Forelimb muscle (tissue), 1 donor: ENCODE measurements at regions not wholly inside any gene's neighbourhood (a gene's known extent, or its start where the extent isn't known, plus 50 kb on each side); places are given as distances from the start of the nearest gene placed in this dataset.
"Not testable (repeated sequence)": the region's sequence is repeated elsewhere in the genome, so short reads cannot be mapped to it uniquely, and the experiment has no call there.

Experiments
- DNase-seq: peaks from one replicate; pipeline ENCODE4 v3.0.0-alpha.2; 2013; ENCODE audit warnings: low read depth

DNA sequence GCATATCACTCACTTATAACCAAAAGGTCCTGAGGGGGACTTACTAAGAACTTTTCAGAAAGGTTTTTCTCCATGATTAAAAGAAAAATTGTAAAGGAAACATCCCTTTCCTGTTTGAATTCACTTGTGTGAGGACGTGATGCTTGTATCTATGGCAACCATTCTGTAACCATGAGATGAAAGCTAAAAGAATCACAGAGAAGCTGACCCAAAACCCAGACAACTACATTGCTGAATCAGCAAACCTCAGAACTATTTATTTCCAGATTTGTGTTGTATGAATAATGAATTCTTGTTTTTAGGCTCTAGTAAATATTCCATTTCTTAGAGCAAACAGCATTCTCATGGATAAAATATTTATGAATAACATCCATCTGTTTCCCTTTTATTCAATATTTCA is 91.2 kb downstream of the RCHY1 start:
- DNase-seq: no peak

DNA sequence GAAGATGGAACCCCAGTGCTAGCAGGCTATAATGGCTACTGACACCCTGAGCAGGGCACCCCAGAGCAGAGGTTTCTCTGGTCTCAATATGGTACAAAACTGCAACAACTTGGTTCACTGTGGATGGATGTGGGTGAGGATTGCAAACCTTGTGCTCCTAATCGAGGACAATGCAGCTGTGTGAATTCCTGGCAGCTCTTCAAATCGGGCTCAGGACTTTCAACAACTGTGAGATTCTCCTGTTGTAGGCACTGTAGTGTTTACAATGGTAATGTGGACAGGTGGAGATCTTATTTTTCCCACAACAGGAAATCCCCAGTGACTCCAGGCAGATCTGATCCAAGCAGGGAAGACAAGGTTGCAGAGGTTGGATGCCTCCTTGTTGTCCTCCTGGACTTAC is 101.5 kb downstream of the RCHY1 start:
- no peak for DNase-seq

DNA sequence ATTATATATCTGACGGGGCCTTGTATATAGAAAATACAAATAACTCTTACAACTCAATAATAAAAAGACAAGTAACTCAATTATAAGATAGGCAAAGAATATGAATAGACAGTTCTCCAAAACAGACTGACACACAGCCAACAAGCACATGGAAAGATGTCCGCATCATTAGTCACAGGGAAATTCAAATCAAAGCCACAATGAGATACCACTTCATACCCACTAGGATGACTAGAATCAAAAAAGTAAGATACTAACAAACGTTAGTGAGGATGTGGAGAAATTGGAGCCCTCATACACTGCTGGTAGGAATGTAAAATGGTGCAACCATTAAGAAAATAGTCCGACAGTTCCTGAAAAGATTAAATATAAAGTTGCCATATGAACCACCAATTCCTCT is 115.7 kb downstream of the RCHY1 start:
- no peak for DNase-seq

DNA sequence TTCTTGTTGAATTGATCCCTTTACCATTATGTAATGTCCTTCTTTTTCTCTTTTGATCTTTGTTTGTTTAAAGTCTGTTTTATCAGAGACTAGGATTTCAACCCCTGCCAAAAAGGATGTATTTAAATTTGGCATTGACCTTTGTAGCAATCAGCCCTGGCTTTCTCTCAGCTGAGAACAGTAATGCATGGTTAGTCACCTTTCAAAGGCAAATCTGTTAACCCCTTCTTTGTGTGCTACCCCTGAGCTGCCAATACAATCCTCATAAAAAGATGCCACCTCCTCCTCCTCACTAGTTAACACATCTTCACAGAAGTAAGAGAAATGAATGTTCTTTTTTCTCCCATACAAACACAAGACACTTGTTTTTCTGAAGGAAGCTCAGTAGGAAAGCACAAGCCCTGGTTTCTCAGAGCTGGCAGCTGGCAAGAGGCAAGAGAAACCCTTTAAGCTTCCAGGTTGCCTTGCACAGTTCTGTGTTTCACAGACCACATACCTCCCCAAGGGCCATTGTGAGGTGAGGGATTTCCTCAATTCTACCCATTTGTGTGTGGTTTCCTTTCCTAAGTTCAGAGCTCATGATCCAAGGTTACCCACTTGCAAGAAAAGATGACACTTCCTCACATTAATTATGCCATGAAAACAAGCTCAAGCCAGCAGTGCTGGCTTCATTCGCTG is 122.6 kb downstream of the RCHY1 start:
- DNase-seq: no peak

DNA sequence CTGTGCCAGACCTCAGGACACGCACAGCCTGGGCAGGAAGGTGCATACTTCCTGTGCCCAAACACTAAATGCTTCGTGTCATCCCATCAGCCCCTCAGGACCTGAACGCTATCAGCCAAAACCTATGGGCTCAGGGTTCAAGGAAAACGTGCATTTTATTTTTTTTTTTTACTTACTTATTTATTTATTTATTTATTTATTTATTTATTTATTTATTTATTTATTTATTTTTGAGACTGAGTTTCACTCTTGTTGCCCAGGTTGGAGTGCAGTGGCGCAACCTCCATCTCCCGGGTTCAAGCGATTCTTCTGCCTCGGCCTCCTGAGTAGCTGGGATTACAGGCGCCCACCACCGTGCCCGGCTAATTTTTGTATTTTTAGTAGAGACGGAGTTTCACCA is 127.8 kb downstream of the RCHY1 start:
- not testable (repeated sequence) for DNase-seq

DNA sequence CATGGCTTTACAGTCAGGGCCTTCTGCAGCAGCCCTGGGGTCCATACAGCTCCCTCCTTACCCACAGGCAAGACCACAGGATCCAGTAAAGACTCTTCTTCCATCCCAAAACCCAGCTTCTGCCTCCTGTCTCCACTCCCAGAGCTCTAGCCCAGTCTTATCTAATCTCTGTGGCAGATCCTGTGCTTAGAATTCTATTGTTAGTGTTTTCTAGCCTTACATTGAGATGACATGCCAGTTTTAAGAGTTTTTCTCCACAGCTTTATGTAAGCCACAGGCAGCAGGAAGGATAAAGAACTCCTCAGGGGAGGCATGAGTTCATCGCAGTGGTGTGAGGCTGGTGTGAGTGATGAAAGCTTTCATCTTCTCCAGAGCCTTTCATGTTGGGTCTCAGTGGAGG is 129.1 kb downstream of the RCHY1 start:
- no peak for DNase-seq

DNA sequence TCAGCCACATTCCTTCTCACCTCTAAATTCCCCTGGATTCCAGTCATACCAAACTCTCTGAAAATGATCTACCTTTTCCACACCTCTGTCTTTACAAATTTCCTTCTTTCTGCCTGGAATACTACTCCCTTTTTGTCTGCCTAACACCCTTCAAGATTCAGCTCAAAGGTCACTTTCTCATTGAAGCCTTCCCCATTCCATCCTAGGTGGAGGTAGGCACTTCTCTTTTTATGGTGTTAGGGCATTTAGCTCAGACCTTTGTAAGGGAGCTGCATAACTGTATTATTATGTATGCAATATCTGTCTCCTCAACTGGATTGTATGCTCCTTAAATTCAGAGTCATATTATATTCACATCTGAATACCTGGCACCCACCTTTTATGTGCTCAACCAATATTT is 137.7 kb downstream of the RCHY1 start:
- DNase-seq: no peak

DNA sequence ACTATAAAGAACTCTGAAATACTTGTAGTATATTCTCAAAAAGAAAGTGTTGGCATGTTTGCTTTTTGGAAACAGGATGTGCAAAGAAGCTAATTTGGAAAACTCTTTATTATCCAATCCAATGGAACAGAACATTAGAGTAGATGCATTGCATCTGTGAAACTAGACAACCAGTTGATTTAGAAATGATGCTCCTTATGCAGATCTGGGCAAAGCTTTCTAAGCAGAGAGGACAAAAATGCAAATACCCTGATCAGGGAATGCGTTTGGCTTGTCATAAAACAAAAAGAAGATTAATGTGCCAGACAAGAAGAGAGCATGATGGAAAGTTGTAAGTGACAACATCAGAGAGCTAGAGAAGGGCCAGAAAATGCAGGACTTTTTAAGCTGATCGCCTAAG is 142.3 kb downstream of the RCHY1 start:
- no peak for DNase-seq

DNA sequence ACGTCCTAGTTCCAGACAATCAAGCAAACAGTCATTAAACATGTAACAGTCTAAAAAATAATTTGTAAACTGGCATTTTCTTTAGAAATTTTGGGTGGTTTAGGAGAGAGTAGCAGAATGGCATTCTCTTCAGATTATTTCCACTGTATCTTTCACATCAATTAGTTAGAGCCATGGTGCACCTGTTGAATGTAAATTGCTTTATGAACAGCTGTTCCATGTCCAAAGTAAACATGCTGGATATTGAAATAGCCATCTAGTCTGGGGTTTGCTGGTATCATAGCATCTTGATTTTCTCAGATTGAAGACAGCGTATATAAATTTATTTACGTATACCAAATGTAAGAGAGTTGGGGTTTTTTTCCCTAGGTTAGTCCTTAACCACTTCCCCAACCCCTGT is 143.6 kb downstream of the RCHY1 start:
- no peak for DNase-seq

DNA sequence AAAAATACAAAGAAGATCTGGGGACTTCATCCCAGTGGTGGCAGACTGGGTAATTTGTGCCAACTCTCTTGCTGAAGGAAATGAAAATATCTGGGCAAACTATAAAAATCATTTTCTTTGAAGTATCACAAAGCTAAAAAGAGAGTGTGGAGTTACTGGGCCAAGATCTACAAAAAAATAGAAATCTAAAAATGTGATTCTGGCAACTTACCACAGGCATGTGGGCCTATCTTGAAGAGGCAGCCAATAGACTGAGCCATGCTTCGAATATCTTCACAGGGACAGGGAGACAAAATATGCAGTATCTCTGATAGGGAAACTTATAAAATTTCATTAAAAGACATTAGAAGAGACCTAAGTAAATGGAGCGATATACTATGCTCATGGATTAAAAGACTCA is 168.8 kb downstream of the RCHY1 start:
- DNase-seq: no peak

DNA sequence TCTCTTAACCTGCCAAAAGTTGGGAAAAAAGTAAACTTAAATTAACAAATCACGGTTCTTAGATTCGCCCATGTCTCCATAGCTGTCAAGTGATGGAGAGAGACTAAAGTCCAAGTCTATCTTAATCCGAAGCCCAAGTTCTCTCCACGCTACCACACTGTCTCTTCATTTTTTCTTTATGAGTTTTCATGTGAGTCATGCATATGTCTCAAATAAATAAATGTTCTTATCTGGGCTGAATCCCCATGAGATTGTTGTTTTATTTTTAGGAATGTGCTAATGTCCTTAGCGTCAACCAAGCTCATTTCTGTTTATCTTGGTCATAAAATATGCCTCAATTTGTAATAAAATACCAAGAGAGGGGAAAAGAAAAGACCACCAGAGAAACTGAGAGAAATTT is 169.3 kb downstream of the RCHY1 start:
- no peak for DNase-seq

DNA sequence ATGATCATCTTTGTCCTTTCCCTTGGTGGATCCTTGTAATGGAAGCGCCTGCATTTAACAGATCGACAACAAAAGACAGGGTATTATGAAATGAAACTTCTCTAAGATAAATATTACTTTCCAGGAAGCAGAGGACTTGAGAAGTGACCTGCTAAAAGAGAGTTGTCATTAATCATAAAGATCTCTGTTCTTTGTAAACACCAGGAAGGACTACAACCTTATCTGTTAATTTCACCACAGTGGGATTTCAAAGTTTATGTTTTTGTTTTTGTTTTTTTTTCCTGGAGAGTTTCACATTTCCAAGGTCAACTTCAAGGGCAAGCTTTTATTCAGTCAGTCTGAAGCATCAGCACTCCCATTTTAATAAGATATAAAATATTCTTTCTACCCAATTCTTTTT is 170.9 kb downstream of the RCHY1 start:
- DNase-seq: no peak

DNA sequence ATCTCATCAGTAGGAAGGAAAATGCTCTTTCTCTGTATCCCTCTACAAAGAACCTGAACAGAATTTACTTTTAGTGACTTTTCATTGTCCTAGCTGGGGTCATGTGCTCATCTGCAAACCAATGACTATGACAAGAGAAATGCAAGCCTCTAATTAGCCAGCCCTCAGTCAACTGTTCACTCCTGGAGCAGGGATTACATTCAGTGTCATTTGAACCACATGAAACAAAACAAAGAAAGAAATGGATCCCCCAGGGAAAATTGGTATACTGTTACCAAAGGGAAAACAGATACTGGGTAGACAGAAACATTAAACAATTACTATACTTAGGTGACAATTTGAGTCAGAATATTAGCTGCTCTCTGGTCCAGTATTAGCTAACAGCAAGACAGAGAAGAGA is 173.6 kb downstream of the RCHY1 start:
- DNase-seq: no peak

DNA sequence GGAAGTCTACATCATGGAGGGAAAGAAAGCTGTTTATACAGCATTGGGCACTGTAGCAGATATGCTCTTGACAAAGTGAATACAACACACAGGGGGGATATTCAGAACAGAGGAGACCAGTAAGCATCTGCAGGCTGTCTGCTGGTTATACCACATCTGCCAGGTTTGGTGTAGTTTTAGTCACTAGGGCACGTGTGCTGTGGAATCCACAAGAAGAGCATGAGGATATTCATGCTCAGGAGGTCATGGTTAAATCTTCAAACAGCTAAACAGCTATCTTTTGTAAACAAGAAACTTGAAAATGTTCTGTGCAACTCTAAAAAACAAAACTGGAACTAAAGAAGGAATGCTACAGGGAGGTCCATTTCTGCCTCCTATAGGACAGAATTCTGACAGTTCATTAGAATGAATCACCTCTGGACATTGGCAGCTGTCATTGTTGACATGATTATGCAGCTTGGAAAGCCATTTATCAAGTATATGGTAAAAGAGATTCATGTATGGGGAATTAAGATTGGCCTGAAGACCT is 175.8 kb downstream of the RCHY1 start:
- DNase-seq: no peak

DNA sequence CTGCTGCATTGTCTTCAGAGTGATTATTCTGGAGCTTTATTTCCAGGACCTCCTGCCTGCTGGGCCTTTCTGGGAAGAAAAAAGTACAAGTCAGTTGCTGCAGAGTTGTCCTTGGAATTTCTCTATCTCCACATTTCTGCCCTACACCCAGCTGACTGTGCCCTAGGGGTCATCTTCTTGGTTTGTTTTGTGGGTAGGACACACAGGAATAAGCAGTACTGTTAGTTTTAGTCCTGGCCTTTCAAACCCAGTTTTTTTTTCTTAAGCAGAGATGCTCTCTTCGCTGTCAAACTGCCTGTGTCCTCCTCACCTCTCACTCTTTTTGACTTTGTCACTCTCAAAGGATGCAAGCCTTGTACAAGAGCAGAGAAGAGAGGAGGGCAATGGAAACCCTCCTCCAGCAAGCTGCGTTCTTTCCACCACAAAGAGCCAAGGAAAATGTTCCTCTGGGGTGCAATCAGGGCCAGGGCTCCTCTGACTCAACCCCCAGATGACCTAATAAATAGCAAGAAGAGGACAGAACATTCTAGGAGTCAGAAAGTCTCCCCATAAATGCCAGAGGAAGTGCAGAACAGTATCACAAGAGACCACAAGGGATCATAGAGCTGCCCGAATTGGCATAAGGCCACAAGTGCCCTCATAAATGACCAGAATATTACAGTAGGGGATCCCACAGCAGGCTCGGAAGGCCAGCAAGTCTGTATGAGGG is 186.2 kb downstream of the RCHY1 start:
- DNase-seq: no peak

DNA sequence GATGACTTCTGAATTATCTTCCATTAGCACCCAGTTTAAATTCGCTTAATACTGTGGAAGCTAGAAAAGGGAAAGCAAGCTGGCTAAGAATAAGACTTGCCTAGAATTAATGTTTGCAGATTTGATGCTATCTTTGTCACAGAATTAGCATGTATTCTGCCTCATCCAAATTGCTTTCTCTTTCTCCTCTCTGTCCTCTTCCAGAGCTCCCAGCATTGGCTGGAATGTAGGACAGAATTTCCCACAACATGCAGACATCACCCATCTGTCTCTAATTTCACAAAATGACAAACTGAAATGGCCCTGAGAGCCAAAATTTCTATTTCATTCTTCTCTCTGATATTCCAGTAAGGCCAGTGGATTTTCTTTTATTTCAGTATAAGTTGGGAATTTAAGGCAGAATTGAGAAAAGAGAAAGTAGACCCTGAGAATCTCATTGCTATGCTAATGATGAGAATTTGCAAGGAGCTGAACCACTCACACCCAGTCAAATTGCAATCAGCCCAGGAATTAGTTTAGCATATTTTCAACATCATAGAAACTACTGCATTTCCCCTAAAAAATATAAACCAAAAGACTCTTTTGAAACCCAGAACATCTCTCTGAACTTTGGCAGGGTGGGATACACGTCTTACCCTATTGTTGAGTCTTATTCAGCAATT is 188.8 kb downstream of the RCHY1 start:
- DNase-seq: no peak

DNA sequence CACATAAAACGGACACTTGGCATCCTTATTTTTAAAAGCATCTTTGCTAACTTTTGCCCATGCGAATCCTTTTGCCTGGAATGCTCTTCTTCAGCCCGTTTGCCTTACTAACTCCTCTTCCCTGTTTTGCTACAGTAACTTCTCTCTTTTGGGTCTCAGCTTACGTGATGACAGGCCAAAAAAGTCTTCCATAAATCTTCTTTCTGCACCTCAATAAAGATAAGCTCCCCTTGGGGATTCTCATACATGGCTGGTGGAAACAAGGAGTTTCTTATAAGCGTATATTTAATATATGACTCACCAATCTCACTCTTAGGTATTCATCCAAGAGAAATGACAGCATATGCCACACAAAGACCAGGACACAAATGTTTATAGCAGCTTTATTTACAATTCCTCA is 192.7 kb downstream of the RCHY1 start:
- DNase-seq: no peak

DNA sequence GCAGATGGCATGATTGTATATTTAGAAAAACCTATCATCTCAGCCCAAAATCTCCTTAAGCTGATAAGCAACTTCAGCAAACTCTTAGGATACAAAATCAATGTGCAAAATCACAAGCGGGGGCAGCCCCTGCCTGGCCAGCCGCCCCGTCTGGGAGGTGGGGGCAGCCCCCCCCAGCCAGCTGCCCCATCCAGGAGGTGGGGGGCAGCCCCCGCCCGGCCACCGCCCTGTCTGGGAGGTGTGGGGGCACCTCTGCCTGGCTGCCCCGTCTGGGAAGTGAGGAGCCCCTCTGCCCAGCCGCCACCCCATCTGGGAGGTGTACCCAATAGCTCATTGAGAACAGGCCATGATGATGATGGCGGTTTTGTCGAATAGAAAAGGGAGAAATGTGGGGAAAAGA is 196.6 kb downstream of the RCHY1 start:
- DNase-seq: not testable (repeated sequence)

DNA sequence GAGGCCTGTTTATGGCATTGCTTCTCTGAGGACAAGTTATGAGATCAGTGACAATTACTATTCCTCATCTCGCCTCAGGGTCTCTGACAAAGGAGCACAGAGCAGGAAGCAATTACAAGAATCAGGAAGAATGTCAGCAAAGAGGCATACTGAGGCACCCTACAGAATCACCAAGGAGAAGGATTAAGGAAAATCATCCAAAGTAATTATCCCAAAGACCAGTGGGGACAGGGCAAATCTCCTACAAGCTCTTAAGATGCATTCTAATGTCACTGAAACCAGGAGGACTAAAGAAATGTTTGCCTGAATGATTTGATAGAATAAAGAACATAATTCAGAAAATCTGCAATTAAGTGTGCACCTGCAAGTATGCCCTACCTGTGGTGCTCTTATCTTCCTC is 206.2 kb downstream of the RCHY1 start:
- DNase-seq: no peak

DNA sequence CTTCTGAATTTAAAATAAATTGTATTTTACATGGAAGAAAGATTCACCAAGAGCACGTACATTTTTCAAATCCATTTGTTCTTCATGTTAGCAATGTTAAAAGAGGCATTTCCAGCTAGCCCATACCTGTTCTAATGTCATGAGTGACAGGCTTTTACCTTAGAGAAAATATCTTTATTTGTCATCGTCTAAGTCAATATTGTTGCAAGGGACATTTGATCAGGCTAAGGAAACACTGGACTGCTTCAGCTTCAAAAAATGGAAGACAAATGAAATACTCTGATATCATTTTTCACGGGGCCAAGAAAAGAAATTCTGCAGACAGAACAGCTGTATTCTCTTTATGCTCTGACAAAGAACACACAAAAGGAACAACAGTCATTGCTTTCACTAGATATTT is 207.7 kb downstream of the RCHY1 start:
- no peak for DNase-seq

DNA sequence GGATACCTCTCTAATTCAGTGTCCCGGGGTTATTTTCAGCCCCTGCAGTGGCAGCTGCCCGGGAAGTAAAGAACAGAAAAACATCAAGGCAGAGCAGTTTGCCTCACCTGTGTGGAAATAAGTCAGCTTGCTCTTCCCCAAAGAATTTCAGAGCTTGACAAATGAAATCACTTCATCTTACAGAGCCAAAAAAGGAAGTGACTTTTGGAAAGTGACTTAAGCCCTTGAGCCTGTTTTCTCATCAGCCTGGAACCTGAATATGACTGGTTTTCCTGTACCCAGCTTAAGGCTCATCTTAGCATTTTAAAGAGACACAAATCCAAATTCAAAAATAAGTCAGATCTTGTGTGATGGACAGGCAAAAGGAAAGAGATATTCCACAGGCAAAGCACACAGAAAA is 211.6 kb downstream of the RCHY1 start:
- no peak for DNase-seq

DNA sequence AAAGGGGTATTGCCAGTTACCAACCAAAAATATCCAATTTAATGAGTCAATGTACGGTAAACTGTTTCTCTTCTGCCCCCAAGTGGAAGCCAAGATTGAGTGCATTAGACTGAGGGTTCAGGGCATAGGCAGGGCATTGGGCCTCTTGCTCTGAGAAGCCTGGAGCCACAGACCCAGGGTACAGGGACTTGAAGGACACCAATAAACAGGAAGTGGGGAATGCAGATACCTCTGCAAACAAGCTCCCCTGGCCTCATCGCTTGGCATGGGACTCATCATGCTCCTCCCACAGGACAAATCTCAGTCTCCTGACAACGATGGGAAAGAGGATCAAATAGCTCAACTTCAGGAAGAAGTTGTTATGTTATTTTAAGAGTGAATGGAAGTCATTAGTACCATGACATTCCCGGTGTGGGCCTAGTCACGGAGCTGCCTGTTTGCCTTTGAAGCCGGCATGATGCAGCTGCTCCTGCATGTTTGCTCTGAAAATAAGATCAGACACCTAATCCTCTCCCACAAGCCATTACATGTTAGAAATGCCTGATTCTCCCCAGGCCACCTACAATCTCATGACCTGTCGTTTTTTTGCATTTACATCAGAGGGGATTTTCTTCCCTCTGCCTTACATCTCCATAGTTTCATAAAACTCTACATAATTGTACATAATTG is 224.2 kb downstream of the RCHY1 start:
- no peak for DNase-seq
